Peyer's patch (tissue), 4 donors: ENCODE measurements at regions not wholly inside any gene's neighbourhood (a gene's known extent, or its start where the extent isn't known, plus 50 kb on each side); places are given as distances from the start of the nearest gene placed in this dataset.
A peak's percentile ranks its signal among the peaks of the same experiment; 100 is the strongest.
"Not testable (repeated sequence)": the region's sequence is repeated elsewhere in the genome, so short reads cannot be mapped to it uniquely, and the experiment has no call there.

ENCODE experiments used
- DNase-seq, 3 donors: peaks; one replicate each; pipeline ENCODE4 v3.0.0-alpha.2; 2017 to 2019
- H3K27ac ChIP-seq, 4 donors: fragments of 200-600 bp; sonication (generic); one replicate each; pipeline ENCODE4 v1.5.1; 2016 to 2019
- H3K27me3 ChIP-seq, 2 donors: fragments of 200-600 bp; sonication (generic); one replicate each; pipeline ENCODE4 v1.5.1; 2019
- H3K36me3 ChIP-seq, 3 donors: fragments of 200-600 bp; sonication (generic); one replicate each; pipeline ENCODE4 v1.5.1; 2016 to 2019
- H3K4me1 ChIP-seq, 4 donors: fragments of 200-600 bp; sonication (generic); one replicate each; pipeline ENCODE4 v1.5.1; 2016 to 2019
- H3K4me3 ChIP-seq, 4 donors: fragments of 200-600 bp; sonication (generic); 1 replicate in 3 of 4; 2 replicates in 1 of 4; pipeline ENCODE4 v1.5.1; 2016 to 2019; ENCODE audit warnings: mild to moderate bottlenecking in 1 of 4
- H3K9me3 ChIP-seq, 4 donors: fragments of 200-600 bp; sonication (generic); one replicate each; pipeline ENCODE4 v1.5.1; 2016 to 2019; ENCODE audit warnings: mild to moderate bottlenecking in 1 of 4
- POLR2A ChIP-seq, 2 donors: fragments of 450-650 bp; IDR thresholded peaks; one replicate each; pipeline ENCODE4 v1.5.1; 2017; ENCODE audit warnings: antibody characterized with exemption in 2 of 2, mild to moderate bottlenecking in 2 of 2, moderate library complexity in 2 of 2
- TF ChIP-seq, protein P1 (sequence below), 6 experiments: fragments of 450-650 bp in 4 of 6; fragments of 200-600 bp in 2 of 6; sonication (generic) in 1 of 6; IDR thresholded peaks; one replicate each; pipeline ENCODE4 v1.5.1; 2017 to 2019; ENCODE audit warnings: antibody characterized with exemption in 6 of 6, mild to moderate bottlenecking in 3 of 6, moderate library complexity in 1 of 6

DNA sequence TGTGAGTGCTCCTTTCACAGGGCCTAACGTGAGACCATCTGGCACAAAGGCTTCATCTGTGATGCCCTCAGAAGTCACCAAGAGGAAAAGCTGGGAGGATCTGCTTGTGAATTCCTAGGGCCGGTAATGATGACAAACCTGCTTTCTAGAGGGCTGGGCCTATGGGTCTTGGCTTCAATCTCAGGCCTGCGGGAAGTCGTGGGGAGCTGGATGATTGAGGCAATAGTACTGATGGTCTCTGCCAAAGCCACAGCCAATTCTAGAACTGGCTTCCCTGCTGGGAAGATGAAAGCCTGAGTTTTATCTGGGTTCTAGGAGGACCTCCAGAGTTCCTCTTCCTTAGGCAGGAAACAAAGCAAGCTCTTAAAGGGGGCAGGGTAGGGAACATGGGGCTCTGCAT, 102.7 kb downstream of the TMEM215 start:
- no peaks in the 10 kb centered on the region for H3K36me3 ChIP-seq
- H3K9me3 ChIP-seq: no peaks in the 10 kb centered on the region
- H3K4me3 ChIP-seq: no peak overlapping the region
- H3K4me1 ChIP-seq: no peaks in the 10 kb centered on the region
- DNase-seq: no peak
- TF ChIP-seq, protein P1, sequence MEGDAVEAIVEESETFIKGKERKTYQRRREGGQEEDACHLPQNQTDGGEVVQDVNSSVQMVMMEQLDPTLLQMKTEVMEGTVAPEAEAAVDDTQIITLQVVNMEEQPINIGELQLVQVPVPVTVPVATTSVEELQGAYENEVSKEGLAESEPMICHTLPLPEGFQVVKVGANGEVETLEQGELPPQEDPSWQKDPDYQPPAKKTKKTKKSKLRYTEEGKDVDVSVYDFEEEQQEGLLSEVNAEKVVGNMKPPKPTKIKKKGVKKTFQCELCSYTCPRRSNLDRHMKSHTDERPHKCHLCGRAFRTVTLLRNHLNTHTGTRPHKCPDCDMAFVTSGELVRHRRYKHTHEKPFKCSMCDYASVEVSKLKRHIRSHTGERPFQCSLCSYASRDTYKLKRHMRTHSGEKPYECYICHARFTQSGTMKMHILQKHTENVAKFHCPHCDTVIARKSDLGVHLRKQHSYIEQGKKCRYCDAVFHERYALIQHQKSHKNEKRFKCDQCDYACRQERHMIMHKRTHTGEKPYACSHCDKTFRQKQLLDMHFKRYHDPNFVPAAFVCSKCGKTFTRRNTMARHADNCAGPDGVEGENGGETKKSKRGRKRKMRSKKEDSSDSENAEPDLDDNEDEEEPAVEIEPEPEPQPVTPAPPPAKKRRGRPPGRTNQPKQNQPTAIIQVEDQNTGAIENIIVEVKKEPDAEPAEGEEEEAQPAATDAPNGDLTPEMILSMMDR (IDR thresholded peaks at IDR 0.05): no peak
- no peak for TF ChIP-seq POLR2A (IDR thresholded peaks at IDR 0.05)
- H3K27me3 ChIP-seq: no peaks in the 10 kb centered on the region
- H3K27ac ChIP-seq: no peak overlapping the region

DNA sequence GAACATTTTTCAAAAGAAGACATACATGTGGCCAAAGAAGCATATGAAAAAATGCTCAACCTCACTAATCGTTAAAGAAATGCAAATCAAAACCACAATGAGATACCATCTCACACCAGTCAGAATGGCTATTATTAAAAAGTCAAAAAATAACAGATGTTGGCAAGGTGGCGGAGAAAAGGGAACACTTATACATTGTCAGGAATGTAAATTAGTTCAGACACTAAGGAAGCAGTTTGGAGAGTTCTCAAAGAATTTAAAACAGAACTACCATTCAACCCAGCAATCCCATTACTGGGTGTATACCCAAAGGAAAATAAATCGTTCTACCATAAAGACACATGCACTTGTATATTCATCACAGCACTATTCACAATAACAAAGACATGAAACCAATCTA, 106.9 kb downstream of the APTX start:
- not testable (repeated sequence) for DNase-seq, H3K27ac ChIP-seq, H3K36me3 ChIP-seq, H3K4me1 ChIP-seq, H3K4me3 ChIP-seq, H3K27me3 ChIP-seq, H3K9me3 ChIP-seq

DNA sequence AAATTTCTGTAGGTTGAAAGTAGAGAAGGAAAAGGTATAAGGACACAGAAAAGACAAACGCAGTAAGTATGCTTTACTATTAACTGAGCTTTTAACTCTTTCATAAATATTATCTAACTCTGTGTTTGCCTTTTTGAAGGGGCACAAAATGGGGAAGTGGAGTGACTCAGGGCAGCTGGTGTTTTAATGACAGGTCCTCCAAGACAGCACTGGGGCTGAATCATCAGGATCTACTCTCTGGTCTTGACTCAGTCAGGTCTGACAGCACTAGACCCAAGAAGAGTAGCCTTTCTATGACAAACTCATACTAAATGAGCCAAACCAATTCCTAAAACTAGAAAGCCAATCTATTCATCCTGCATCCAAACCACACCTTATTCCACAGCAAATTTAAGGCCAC, 102.2 kb downstream of the APTX start:
- Histone ChIP-seq H3K4me3 (no peak overlapping the region), H3K27ac (no peak overlapping the region), H3K4me1 (no peaks in the 10 kb centered on the region), H3K9me3 (peaks cover 0 to 6% (median 0%) of the 10 kb centered on the region in 4 donors), H3K36me3 (no peaks in the 10 kb centered on the region), H3K27me3 (no peaks in the 10 kb centered on the region)
- TF ChIP-seq, protein P1 (IDR thresholded peaks at IDR 0.05): no peak
- no peak for TF ChIP-seq POLR2A (IDR thresholded peaks at IDR 0.05)
- no peak for DNase-seq

DNA sequence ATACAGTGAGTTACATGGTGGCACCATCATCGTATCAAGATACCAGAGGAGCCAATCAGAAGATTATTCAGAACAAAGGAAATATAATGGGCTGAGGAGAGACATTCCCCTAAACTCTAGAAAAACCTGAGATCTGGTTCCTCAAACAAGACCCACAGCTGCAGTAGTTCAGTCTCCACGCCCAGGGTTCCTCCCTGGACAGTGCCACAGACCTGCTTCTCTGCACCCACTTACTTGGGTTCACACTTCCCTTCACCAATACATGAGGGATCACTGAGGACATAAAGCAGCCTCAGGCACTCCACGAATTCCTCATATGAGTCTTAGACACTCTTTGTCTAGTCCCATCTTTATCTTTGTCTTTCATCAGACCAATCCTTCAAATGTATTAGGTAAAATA, 101.7 kb downstream of the APTX start:
- Histone ChIP-seq H3K27ac (no peak overlapping the region), H3K36me3 (no peaks in the 10 kb centered on the region), H3K27me3 (no peaks in the 10 kb centered on the region), H3K9me3 (peaks cover 0 to 6% (median 0%) of the 10 kb centered on the region in 4 donors), H3K4me3 (no peak overlapping the region), H3K4me1 (no peaks in the 10 kb centered on the region)
- DNase-seq: no peak
- TF ChIP-seq, protein P1 (IDR thresholded peaks at IDR 0.05): no peak
- no peak for TF ChIP-seq POLR2A (IDR thresholded peaks at IDR 0.05)

DNA sequence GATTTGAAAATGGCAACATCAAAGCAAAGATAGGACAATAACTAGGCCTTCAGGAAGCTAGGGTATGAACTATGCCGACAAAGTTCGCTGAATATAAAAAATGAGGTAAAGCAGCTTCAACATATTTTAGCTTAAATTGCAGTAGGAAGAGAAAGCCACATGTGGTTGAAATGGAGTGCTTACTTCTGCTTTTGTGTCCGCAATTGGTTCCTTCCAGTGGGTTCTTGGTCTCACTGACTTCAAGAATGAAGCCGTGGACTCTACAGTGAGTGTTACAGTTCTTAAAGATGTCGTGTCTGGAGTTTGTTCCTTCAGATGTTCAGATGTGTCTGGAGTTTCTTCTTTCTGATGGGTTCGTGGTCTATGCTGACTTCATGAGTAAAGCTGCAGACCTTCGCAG, 95.2 kb downstream of the APTX start:
- no peaks in the 10 kb centered on the region for H3K4me1 ChIP-seq
- DNase-seq: peak in 1 of 3 donors; percentile 20
- no peak overlapping the region for H3K4me3 ChIP-seq
- H3K27me3 ChIP-seq: no peaks in the 10 kb centered on the region
- no peaks in the 10 kb centered on the region for H3K9me3 ChIP-seq
- H3K36me3 ChIP-seq: no peaks in the 10 kb centered on the region
- H3K27ac ChIP-seq: no peak overlapping the region
- TF ChIP-seq, protein P1 (IDR thresholded peaks at IDR 0.05): no peak
- no peak for TF ChIP-seq POLR2A (IDR thresholded peaks at IDR 0.05)

DNA sequence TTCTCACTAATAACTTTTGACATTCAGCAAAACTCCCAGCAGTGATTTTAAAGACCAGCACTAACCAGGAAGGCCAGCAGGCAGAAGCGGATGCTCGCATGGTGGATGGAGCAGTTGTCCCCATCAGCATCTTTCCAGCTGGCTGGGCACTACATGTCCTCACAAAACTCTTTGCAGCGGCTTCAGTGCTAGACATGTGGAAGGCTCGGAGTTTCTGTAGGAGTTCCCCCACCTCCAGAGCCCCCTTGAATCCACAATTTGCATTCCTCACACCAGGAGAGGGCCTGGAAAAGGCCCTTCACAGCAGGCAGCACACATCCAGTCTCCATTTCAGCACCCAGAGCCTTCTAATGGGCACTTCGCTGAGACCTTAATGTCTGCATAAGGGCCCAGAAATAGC, 85.6 kb downstream of the APTX start:
- DNase-seq: no peak
- H3K4me3 ChIP-seq: no peak overlapping the region
- no peak overlapping the region for H3K27ac ChIP-seq
- H3K9me3 ChIP-seq: peaks cover 0 to 3% (median 0%) of the 10 kb centered on the region in 4 donors
- H3K27me3 ChIP-seq: no peaks in the 10 kb centered on the region
- TF ChIP-seq, protein P1 (IDR thresholded peaks at IDR 0.05): no peak
- H3K36me3 ChIP-seq: no peaks in the 10 kb centered on the region
- H3K4me1 ChIP-seq: no peaks in the 10 kb centered on the region
